NCI-H2196 treated with DMSO at 0.1 percent for 48 hours (cell line): ENCODE measurements at regions not wholly inside any gene's neighbourhood (a gene's known extent, or its start where the extent isn't known, plus 50 kb on each side); places are given as distances from the start of the nearest gene placed in this dataset.
"Not testable (repeated sequence)": the region's sequence is repeated elsewhere in the genome, so short reads cannot be mapped to it uniquely, and the experiment has no call there.

Experiments
- DNase-seq: peaks from one replicate; lab custom pipeline; 2025; ENCODE audit not compliant: unreplicated experiment; lab: John Stamatoyannopoulos, UW

GRCh38 chr12:113577464-113578129, 105.9 kb upstream of the LHX5 start:
- no peak for DNase-seq

GRCh38 chr12:113575386-113575785, 103.7 kb upstream of the LHX5 start:
- DNase-seq: no peak

- DNase-seq: no peak
Observed at GRCh38 chr12:113573148-113573547, 101.5 kb upstream of the LHX5 start.

GRCh38 chr12:113571713-113572112, 100.0 kb upstream of the LHX5 start:
- no peak for DNase-seq

- no peak for DNase-seq
Observed at GRCh38 chr12:113569806-113570205, 98.1 kb upstream of the LHX5 start.

GRCh38 chr12:113568021-113568420, 96.3 kb upstream of the LHX5 start:
- DNase-seq: no peak

GRCh38 chr12:113565368-113565767, 93.7 kb upstream of the LHX5 start:
- DNase-seq: no peak

GRCh38 chr12:113561068-113561780, 89.6 kb upstream of the LHX5 start:
- DNase-seq: no peak

GRCh38 chr12:113559466-113559865, 87.8 kb upstream of the LHX5 start:
- DNase-seq: no peak

GRCh38 chr12:113555226-113555625, 83.6 kb upstream of the LHX5 start:
- DNase-seq: no peak

GRCh38 chr12:113552760-113553159, 81.1 kb upstream of the LHX5 start:
- no peak for DNase-seq

- no peak for DNase-seq
Observed at GRCh38 chr12:113551563-113551962, 79.9 kb upstream of the LHX5 start.

- DNase-seq: no peak
Observed at GRCh38 chr12:113548467-113548866, 76.8 kb upstream of the LHX5 start.

- no peak for DNase-seq
Observed at GRCh38 chr12:113546916-113547863, 75.5 kb upstream of the LHX5 start.

- DNase-seq: no peak
Observed at GRCh38 chr12:113537751-113538087, 66.0 kb upstream of the LHX5 start.

GRCh38 chr12:113537046-113537750, 65.5 kb upstream of the LHX5 start:
- no peak for DNase-seq

- DNase-seq: no peak
Observed at GRCh38 chr12:113535100-113535499, 63.4 kb upstream of the LHX5 start.

GRCh38 chr12:113534555-113534954, 62.9 kb upstream of the LHX5 start:
- no peak for DNase-seq

GRCh38 chr12:113533842-113534375, 62.2 kb upstream of the LHX5 start:
- no peak for DNase-seq

GRCh38 chr12:113532292-113532691, 60.6 kb upstream of the LHX5 start:
- no peak for DNase-seq

- not testable (repeated sequence) for DNase-seq
Observed at GRCh38 chr12:113531073-113531472, 59.4 kb upstream of the LHX5 start.
